ENCODE measurements at regions not wholly inside any gene's neighbourhood (a gene's known extent, or its start where the extent isn't known, plus 50 kb on each side); places are given as distances from the start of the nearest gene placed in this dataset.

GRCh38 chr16:8330761-8331160 lies 259.6 kb downstream of the TMEM114 start:
- Histone ChIP-seq H3K9ac (ENCODE audit: low read length) (no peak overlapping the region), H3K27me3 (ENCODE audit: control insufficient read depth, insufficient read depth, low read length) (no peaks in the 10 kb centered on the region), H3K36me3 (ENCODE audit: control insufficient read depth, insufficient read depth, low read length) (no peaks in the 10 kb centered on the region), H3K4me1 (ENCODE audit: control insufficient read depth, insufficient read depth, low read length) (no peaks in the 10 kb centered on the region), H3K27ac (ENCODE audit: low read depth, low read length) (no peak overlapping the region), H3K4me3 (ENCODE audit: low read depth, low read length) (no peak overlapping the region), H3K9me3 (ENCODE audit: control insufficient read depth, insufficient read depth, low read depth, low read length) (0 out of 2 replicates have a peak, but pooled peaks cover 2% of the 10 kb centered on the region)

- Histone ChIP-seq H3K27me3 (ENCODE audit: control insufficient read depth, insufficient read depth, low read length) (no peaks in the 10 kb centered on the region), H3K4me1 (ENCODE audit: control insufficient read depth, insufficient read depth, low read length) (no peaks in the 10 kb centered on the region), H3K9ac (ENCODE audit: low read length) (no peak overlapping the region), H3K9me3 (ENCODE audit: control insufficient read depth, insufficient read depth, low read depth, low read length) (0 out of 2 replicates have a peak, but pooled peaks cover 2% of the 10 kb centered on the region), H3K36me3 (ENCODE audit: control insufficient read depth, insufficient read depth, low read length) (no peaks in the 10 kb centered on the region), H3K27ac (ENCODE audit: low read depth, low read length) (no peak overlapping the region), H3K4me3 (ENCODE audit: low read depth, low read length) (no peak overlapping the region)
Measured at GRCh38 chr16:8326232-8326631, 264.1 kb downstream of the TMEM114 start.

- no peak overlapping the region for H3K27ac ChIP-seq (ENCODE audit: low read depth, low read length)
- no peaks in the 10 kb centered on the region for H3K4me1 ChIP-seq (ENCODE audit: control insufficient read depth, insufficient read depth, low read length)
- no peaks in the 10 kb centered on the region for H3K27me3 ChIP-seq (ENCODE audit: control insufficient read depth, insufficient read depth, low read length)
- H3K9ac ChIP-seq (ENCODE audit: low read length), result no peak overlapping the region
- H3K4me3 ChIP-seq (ENCODE audit: low read depth, low read length), result no peak overlapping the region
- H3K9me3 ChIP-seq (ENCODE audit: control insufficient read depth, insufficient read depth, low read depth, low read length), result 0 out of 2 replicates have a peak, but pooled peaks cover 2% of the 10 kb centered on the region
- H3K36me3 ChIP-seq (ENCODE audit: control insufficient read depth, insufficient read depth, low read length), result no peaks in the 10 kb centered on the region
Measured at GRCh38 chr16:8323153-8323552, 267.2 kb downstream of the TMEM114 start.

- no peaks in the 10 kb centered on the region for H3K27me3 ChIP-seq (ENCODE audit: control insufficient read depth, insufficient read depth, low read length)
- H3K36me3 ChIP-seq (ENCODE audit: control insufficient read depth, insufficient read depth, low read length), result no peaks in the 10 kb centered on the region
- H3K4me3 ChIP-seq (ENCODE audit: low read depth, low read length), result no peak overlapping the region
- H3K9me3 ChIP-seq (ENCODE audit: control insufficient read depth, insufficient read depth, low read depth, low read length), result no peaks in the 10 kb centered on the region
- no peaks in the 10 kb centered on the region for H3K4me1 ChIP-seq (ENCODE audit: control insufficient read depth, insufficient read depth, low read length)
- no peak overlapping the region for H3K27ac ChIP-seq (ENCODE audit: low read depth, low read length)
- no peak overlapping the region for H3K9ac ChIP-seq (ENCODE audit: low read length)
Measured at GRCh38 chr16:8320131-8320530, 270.2 kb downstream of the TMEM114 start.

- H3K4me1 ChIP-seq (ENCODE audit: control insufficient read depth, insufficient read depth, low read length), result no peaks in the 10 kb centered on the region
- H3K9ac ChIP-seq (ENCODE audit: low read length), result no peak overlapping the region
- H3K27me3 ChIP-seq (ENCODE audit: control insufficient read depth, insufficient read depth, low read length), result no peaks in the 10 kb centered on the region
- no peak overlapping the region for H3K4me3 ChIP-seq (ENCODE audit: low read depth, low read length)
- no peak overlapping the region for H3K27ac ChIP-seq (ENCODE audit: low read depth, low read length)
- no peaks in the 10 kb centered on the region for H3K36me3 ChIP-seq (ENCODE audit: control insufficient read depth, insufficient read depth, low read length)
- H3K9me3 ChIP-seq (ENCODE audit: control insufficient read depth, insufficient read depth, low read depth, low read length), result peaks cover 10% of the 10 kb centered on the region
Measured at GRCh38 chr16:8310816-8311215, 279.5 kb downstream of the TMEM114 start.

- Histone ChIP-seq H3K9ac (ENCODE audit: low read length) (no peak overlapping the region), H3K9me3 (ENCODE audit: control insufficient read depth, insufficient read depth, low read depth, low read length) (peaks cover 10% of the 10 kb centered on the region), H3K27me3 (ENCODE audit: control insufficient read depth, insufficient read depth, low read length) (no peaks in the 10 kb centered on the region), H3K27ac (ENCODE audit: low read depth, low read length) (no peak overlapping the region), H3K4me1 (ENCODE audit: control insufficient read depth, insufficient read depth, low read length) (no peaks in the 10 kb centered on the region), H3K4me3 (ENCODE audit: low read depth, low read length) (no peak overlapping the region), H3K36me3 (ENCODE audit: control insufficient read depth, insufficient read depth, low read length) (no peaks in the 10 kb centered on the region)
Measured at GRCh38 chr16:8310323-8310722, 280.0 kb downstream of the TMEM114 start.

GRCh38 chr16:8305201-8305600 lies 285.1 kb downstream of the TMEM114 start:
- no peak overlapping the region for H3K27ac ChIP-seq (ENCODE audit: low read depth, low read length)
- no peaks in the 10 kb centered on the region for H3K4me1 ChIP-seq (ENCODE audit: control insufficient read depth, insufficient read depth, low read length)
- H3K9me3 ChIP-seq (ENCODE audit: control insufficient read depth, insufficient read depth, low read depth, low read length), result peaks cover 10% of the 10 kb centered on the region
- no peak overlapping the region for H3K9ac ChIP-seq (ENCODE audit: low read length)
- H3K4me3 ChIP-seq (ENCODE audit: low read depth, low read length), result no peak overlapping the region
- H3K27me3 ChIP-seq (ENCODE audit: control insufficient read depth, insufficient read depth, low read length), result no peaks in the 10 kb centered on the region
- no peaks in the 10 kb centered on the region for H3K36me3 ChIP-seq (ENCODE audit: control insufficient read depth, insufficient read depth, low read length)

- Histone ChIP-seq H3K4me3 (ENCODE audit: low read depth, low read length) (no peak overlapping the region), H3K27me3 (ENCODE audit: control insufficient read depth, insufficient read depth, low read length) (no peaks in the 10 kb centered on the region), H3K9ac (ENCODE audit: low read length) (no peak overlapping the region), H3K9me3 (ENCODE audit: control insufficient read depth, insufficient read depth, low read depth, low read length) (no peaks in the 10 kb centered on the region), H3K27ac (ENCODE audit: low read depth, low read length) (no peak overlapping the region), H3K36me3 (ENCODE audit: control insufficient read depth, insufficient read depth, low read length) (no peaks in the 10 kb centered on the region), H3K4me1 (ENCODE audit: control insufficient read depth, insufficient read depth, low read length) (no peaks in the 10 kb centered on the region)
Measured at GRCh38 chr16:8299635-8300034, 290.7 kb downstream of the TMEM114 start.

GRCh38 chr16:8295513-8296237 lies 294.6 kb downstream of the TMEM114 start:
- no peaks in the 10 kb centered on the region for H3K9me3 ChIP-seq (ENCODE audit: control insufficient read depth, insufficient read depth, low read depth, low read length)
- no peaks in the 10 kb centered on the region for H3K27me3 ChIP-seq (ENCODE audit: control insufficient read depth, insufficient read depth, low read length)
- H3K4me1 ChIP-seq (ENCODE audit: control insufficient read depth, insufficient read depth, low read length), result no peaks in the 10 kb centered on the region
- H3K36me3 ChIP-seq (ENCODE audit: control insufficient read depth, insufficient read depth, low read length), result no peaks in the 10 kb centered on the region
- H3K27ac ChIP-seq (ENCODE audit: low read depth, low read length), result no peak overlapping the region
- H3K4me3 ChIP-seq (ENCODE audit: low read depth, low read length), result no peak overlapping the region
- H3K9ac ChIP-seq (ENCODE audit: low read length), result no peak overlapping the region

GRCh38 chr16:8293413-8293812 lies 296.9 kb downstream of the TMEM114 start:
- Histone ChIP-seq H3K36me3 (ENCODE audit: control insufficient read depth, insufficient read depth, low read length) (no peaks in the 10 kb centered on the region), H3K4me1 (ENCODE audit: control insufficient read depth, insufficient read depth, low read length) (no peaks in the 10 kb centered on the region), H3K27ac (ENCODE audit: low read depth, low read length) (no peak overlapping the region), H3K4me3 (ENCODE audit: low read depth, low read length) (no peak overlapping the region), H3K9me3 (ENCODE audit: control insufficient read depth, insufficient read depth, low read depth, low read length) (no peaks in the 10 kb centered on the region), H3K27me3 (ENCODE audit: control insufficient read depth, insufficient read depth, low read length) (no peaks in the 10 kb centered on the region), H3K9ac (ENCODE audit: low read length) (no peak overlapping the region)

GRCh38 chr16:8292271-8292670 lies 298.0 kb downstream of the TMEM114 start:
- H3K9ac ChIP-seq (ENCODE audit: low read length), result no peak overlapping the region
- peaks cover 2% of the 10 kb centered on the region; the same call in 1 of the 2 replicates for H3K4me1 ChIP-seq (ENCODE audit: control insufficient read depth, insufficient read depth, low read length)
- H3K27ac ChIP-seq (ENCODE audit: low read depth, low read length), result no peak overlapping the region
- no peaks in the 10 kb centered on the region for H3K27me3 ChIP-seq (ENCODE audit: control insufficient read depth, insufficient read depth, low read length)
- H3K36me3 ChIP-seq (ENCODE audit: control insufficient read depth, insufficient read depth, low read length), result no peaks in the 10 kb centered on the region
- H3K9me3 ChIP-seq (ENCODE audit: control insufficient read depth, insufficient read depth, low read depth, low read length), result no peaks in the 10 kb centered on the region
- H3K4me3 ChIP-seq (ENCODE audit: low read depth, low read length), result no peak overlapping the region

All from HUES6 (cell line).